ACHN (cell line): ENCODE measurements at regions not wholly inside any gene's neighbourhood (a gene's known extent, or its start where the extent isn't known, plus 50 kb on each side); places are given as distances from the start of the nearest gene placed in this dataset.
"Not testable (repeated sequence)": the region's sequence is repeated elsewhere in the genome, so short reads cannot be mapped to it uniquely, and the experiment has no call there.

Experiments used
- DNase-seq: peaks from one replicate; pipeline ENCODE4 v3.0.0-alpha.2; 2015
- in situ Hi-C: cut with HindIII; loops from 2 replicates; pipeline ENCODE4 v1.10.0; 2017; ENCODE audit warnings: low sequenced_read_pairs, low pct_ligation_motif_present, low pct_unique_long_range_greater_than_20kb

DNA sequence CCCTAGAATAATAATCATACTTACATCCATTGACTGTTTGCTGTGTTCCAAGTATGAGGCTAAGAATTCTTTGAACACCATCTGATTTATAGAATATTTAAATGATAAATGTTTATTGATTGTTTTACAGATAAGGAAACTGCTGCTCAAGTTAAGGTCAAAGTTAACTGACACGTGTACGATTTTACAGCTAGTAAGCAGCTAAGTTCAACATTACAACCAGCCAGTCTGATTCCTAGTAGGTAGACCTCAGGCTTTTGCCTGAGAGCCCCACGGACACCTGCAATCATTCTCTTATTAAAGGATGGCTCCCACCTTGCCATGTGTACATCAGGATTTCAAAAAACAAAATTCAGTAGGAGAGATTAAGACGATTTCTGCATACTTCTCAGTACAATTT lies 141.9 kb downstream of the SPRY2 start:
- DNase-seq: no peak
- in situ Hi-C loops: no loop called here

GRCh38 chr13:80196756-80197155 lies 144.2 kb downstream of the SPRY2 start:
- DNase-seq: no peak
- in situ Hi-C loops: no loop called here

- no peak for DNase-seq
- in situ Hi-C loops: no loop called here
Measured at GRCh38 chr13:80195649-80196048, 145.3 kb downstream of the SPRY2 start.

DNA sequence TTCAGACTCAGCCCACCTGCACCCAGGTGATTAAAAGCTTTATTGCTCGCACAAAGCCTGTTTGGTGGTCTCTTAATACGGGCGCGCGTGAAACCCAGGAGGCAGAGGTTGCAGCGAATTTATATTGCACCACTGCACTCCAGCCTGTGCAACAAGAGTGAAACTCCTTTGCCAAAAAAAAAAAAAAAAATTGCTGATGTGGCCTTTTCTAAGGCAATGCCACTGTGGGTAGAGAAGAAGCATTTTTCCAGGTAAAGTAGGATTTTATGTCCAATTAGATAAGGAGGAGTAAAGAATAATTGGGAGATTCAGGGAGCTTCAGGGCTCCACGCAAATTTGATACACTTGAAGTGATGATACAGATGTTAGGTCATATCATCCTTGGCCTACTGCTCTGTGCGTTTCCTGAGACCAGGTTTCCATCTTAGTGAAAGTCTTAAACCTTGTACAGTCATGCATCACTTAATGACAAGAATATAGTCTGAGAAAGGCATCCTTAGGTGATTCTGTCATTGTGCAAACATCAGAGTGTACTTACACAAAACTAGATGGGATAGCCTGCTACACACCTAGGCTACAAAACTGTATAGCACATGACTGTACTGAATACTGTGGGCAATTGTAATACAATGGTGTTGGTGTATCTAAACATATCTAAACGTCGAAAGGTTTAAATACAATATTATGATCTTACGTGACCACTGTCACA lies 150.9 kb downstream of the SPRY2 start:
- no peak for DNase-seq
- in situ Hi-C loops: no loop called here

GRCh38 chr13:80180740-80181355 lies 160.1 kb downstream of the SPRY2 start:
- in situ Hi-C loops: no loop called here
- no peak for DNase-seq

GRCh38 chr13:80177327-80177726 lies 163.6 kb downstream of the SPRY2 start:
- in situ Hi-C loops: no loop called here

DNA sequence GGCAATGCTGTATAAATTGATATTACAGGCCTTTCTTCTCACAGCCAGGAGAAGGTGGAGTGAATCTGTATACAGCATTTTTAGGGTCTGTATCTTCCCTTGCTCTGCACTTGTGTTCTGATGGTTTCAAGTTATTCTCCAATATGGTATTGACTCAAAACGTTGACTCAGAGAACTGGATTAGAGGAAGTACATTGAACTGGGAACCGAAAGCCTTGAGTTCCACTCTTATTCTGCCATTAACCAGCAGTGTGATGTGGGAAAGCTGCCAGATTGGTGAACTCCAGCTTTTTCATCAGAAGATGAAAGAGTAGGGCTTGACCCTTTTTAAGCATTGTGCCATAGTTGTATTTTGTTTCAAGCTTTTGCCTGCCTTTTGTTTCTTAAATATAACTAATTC lies 167.7 kb downstream of the SPRY2 start:
- no peak for DNase-seq
- in situ Hi-C loops: no loop called here

More at GRCh38 chr13:80177327-80177726, 163.6 kb downstream of the SPRY2 start:
- DNase-seq: no peak

DNA sequence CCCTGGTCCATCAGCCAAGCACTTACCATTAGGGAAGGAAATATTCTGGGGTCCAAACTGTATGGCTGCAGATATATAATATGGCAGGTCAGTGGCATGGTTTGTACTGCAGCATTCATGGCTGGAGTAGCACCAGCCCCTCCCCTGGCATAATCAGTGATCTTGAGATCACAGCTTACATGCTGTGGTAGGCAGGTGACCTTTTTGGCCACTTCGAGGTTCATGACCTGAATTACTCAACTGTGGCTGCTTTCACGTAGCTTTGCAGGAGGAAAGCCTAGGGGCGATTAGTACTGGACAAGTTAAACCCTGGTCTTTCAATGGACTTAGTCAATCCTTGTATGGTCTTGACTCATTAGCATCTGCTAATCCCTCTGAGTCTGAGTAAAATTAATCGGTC lies 169.8 kb downstream of the SPRY2 start:
- in situ Hi-C loops: no loop called here

GRCh38 chr13:80168089-80168850 lies 172.7 kb downstream of the SPRY2 start:
- in situ Hi-C loops: no loop called here

More for the DNA sequence above, 169.8 kb downstream of the SPRY2 start:
- DNase-seq: no peak

GRCh38 chr13:80166352-80166751 lies 174.6 kb downstream of the SPRY2 start:
- in situ Hi-C loops: no loop called here
- no peak for DNase-seq

More at GRCh38 chr13:80168089-80168850, 172.7 kb downstream of the SPRY2 start:
- DNase-seq: no peak

DNA sequence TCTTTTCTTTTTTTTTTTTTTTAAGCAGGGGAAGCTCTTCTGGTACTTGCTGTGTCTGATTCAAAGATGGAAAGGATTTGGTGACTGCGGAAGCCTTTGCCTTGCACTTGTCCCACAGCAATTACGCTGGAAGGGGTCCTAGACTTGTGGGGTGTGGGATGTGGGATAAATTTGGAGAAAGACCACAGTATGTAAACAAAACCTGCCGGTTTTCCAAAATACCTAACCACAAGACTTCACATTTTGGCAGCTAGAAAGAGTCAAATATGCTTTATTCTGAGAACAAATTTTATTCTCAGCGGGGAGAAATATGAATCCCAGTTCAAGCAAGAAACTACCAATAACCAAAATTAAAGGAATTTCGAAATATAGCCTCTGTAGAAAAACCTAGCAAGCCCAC lies 176.5 kb downstream of the SPRY2 start:
- in situ Hi-C loops: no loop called here
- no peak for DNase-seq

GRCh38 chr13:80161896-80162295 lies 179.0 kb downstream of the SPRY2 start:
- in situ Hi-C loops: no loop called here
- DNase-seq: no peak

DNA sequence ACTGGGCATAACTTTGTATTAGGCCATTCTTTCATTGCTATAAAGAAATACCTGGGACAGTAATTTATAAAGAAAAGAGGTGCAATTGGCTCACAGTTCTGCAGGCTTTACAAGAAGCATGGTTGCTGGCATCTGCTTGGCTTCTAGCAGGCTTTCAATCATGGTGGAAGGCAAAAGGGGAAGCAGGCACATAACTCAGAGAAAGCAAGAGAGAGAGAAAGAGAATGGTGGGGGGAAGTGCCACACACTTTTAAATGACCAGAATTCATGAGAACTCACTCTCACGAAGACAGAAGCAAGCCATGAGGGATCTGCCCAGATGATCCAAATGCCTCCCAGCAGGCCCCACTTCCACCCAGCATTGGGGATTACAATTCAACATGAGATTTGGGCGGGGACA lies 179.7 kb downstream of the SPRY2 start:
- no peak for DNase-seq
- in situ Hi-C loops: no loop called here

GRCh38 chr13:80160110-80160509 lies 180.8 kb downstream of the SPRY2 start:
- in situ Hi-C loops: no loop called here
- DNase-seq: no peak

DNA sequence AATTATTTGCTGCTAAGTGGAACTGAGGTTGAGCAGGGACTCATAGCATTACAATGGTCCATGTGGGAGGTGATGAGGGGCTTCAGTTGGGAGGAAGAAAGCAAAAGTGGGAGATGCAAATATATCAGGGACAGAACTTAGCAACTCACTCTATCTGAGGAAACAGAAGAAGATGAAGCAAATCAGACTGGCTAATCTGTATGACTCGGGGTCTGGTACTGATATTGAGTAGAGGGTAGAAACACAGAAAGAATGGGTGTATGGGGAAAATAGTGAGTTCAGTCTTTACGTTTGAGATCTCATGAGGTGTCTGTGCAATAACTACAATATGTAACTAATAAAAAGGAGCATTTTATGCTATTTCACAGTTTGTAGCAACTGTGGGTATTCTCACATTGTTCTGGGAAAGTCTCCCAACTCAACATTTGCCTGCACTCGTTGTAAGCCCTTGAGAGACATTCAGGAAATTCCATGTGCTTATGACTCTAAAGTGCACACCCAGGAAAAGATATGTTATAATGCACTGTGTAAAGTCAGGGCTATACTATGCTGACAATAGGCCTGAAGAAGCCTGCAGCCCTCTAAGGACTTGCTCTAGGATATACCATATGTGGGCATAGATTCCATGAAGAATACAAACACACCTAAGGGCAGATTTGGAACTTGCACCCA lies 183.5 kb downstream of the SPRY2 start:
- in situ Hi-C loops: no loop called here

GRCh38 chr13:80152142-80152541 lies 188.8 kb downstream of the SPRY2 start:
- in situ Hi-C loops, DNase-seq: not testable (repeated sequence)

More for the DNA sequence above, 183.5 kb downstream of the SPRY2 start:
- no peak for DNase-seq

GRCh38 chr13:80151016-80151415 lies 189.9 kb downstream of the SPRY2 start:
- DNase-seq: no peak
- in situ Hi-C loops: no loop called here

DNA sequence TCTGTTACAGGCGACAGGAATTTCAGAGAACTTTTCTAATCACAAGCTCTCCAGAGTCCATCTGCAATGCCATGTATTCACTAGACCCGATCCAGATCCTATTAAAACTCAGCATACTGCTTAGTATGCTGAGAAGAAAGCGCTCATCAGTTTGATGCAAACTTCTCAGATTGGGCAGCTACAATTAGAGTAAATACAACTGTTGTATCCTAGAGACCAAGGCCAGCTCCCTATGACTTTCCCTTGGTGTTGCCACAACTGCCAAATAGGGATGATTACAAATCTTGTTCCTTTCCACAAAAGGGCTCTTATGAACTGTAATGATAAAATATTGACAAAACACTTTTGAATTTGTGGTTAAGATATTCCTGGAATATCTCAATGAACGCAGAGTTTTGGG lies 191.2 kb downstream of the SPRY2 start:
- no peak for DNase-seq
- in situ Hi-C loops: no loop called here

- in situ Hi-C loops: no loop called here
- DNase-seq: no peak
Measured at GRCh38 chr13:80145171-80145690, 195.7 kb downstream of the SPRY2 start.
